HG02798 (cell line): ENCODE measurements at regions not wholly inside any gene's neighbourhood (a gene's known extent, or its start where the extent isn't known, plus 50 kb on each side); places are given as distances from the start of the nearest gene placed in this dataset.

Experiments
- ATAC-seq: cut with Tn5 transposase; IDR thresholded peaks from one replicate; pipeline ENCODE4 v1.9.1; 2021; ENCODE audit warnings: mild to moderate bottlenecking; ENCODE audit not compliant: unreplicated experiment, poor library complexity

- ATAC-seq: no peak
Observed at GRCh38 chr11:31912808-31913207, 101.7 kb upstream of the PAX6 start.

- ATAC-seq: no peak
Observed at GRCh38 chr11:31910950-31911576, 99.9 kb upstream of the PAX6 start.

- ATAC-seq: no peak
Observed at GRCh38 chr11:31903225-31904074, 92.3 kb upstream of the PAX6 start.

DNA sequence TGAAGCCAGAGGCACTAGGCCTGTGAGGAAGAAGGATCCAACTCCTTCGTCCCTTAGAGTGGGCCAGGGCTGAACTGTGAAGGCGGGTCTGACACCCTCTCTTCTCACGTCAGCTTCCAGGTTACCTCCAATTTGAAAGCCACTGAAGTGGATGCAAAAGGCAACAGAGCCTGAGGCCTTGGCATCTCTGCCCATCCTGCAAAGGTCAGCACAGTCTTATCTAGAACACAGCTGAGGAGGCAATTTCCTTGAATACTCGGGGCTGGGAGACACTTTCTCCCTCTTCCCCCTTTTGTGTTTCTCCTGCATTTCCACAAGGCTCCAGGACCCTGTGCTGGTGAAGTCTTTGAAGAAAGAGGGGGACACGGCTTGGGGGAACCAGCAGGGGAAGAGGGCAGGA lies 91.6 kb upstream of the PAX6 start:
- no peak for ATAC-seq

DNA sequence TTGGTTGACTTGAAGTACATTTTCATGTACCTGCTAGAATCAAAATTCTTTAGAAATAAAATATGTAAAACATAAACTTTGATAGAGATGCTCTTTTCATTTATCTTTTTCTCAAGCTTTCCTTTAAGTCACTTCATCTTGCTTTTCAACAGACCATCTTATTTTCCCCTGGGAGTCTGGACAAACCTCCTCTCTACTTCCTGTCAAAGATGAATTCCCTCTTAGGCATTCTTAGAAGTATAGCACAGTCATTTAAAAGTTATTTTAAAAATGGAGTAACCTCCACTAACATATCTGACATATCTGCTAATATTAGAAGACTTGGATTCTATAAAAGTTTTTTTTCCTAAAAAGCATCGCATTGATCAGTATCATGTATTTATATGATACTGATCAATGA lies 84.8 kb upstream of the PAX6 start:
- ATAC-seq: no peak

GRCh38 chr11:31887180-31887579 lies 76.1 kb upstream of the PAX6 start:
- no peak for ATAC-seq

DNA sequence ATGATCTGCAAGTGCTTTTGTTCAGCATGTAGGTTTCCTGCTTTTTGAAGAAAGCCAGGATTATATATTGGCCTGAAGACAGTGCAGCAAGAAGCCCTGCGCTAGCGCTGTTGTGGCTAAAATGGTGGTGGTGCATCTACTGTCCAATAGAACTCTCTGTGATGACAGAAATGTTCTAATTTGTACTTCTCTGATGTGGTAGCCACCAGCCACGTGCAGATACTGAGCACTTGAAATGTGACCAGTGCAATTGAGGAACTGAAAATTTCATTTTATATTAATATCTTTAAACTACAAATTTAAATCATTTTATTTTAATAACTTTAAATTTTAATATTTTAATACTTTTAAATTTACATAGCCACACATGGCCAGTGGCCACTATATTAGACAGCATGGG lies 73.0 kb upstream of the PAX6 start:
- ATAC-seq: no peak

GRCh38 chr11:31883435-31883834 lies 72.3 kb upstream of the PAX6 start:
- no peak for ATAC-seq

GRCh38 chr11:31882951-31883392 lies 71.8 kb upstream of the PAX6 start:
- ATAC-seq: no peak

DNA sequence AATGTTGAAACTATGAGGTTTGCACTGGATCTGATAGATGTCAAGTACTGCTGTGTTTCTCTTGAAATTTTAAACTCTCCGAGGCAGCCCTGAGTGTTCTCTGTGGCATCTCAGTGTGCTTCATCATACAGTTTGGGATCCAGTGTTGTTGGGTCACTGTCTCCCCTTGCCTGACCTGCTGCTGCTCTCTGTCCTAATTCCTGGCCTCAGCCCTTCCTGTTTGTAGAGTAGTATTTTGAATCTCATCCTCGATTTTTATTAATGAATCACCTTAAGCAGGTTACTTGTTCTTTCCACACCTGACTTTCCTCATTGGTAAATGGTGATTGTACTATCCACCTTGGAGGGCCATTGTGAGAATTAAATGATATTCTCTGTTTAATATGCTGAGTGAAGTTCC lies 70.7 kb upstream of the PAX6 start:
- no peak for ATAC-seq

DNA sequence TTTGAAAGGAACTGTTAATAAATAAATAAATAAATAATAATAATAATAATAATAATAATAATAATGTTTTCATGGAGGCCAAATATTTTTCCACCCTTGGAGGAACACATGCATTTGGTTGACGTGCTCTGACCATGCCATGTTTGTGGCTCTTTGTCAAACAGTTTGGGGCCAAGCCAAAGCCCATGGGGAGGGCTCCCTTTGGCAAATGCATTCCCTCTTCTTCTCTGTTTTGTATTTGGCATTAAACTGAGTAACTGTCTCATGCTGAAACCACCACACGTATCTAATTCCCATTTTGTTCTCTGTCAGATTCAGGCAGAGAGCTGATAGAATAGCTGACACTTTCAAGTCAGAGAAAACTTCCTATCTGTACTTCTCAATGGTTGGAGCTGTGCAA lies 68.6 kb upstream of the PAX6 start:
- ATAC-seq: no peak

DNA sequence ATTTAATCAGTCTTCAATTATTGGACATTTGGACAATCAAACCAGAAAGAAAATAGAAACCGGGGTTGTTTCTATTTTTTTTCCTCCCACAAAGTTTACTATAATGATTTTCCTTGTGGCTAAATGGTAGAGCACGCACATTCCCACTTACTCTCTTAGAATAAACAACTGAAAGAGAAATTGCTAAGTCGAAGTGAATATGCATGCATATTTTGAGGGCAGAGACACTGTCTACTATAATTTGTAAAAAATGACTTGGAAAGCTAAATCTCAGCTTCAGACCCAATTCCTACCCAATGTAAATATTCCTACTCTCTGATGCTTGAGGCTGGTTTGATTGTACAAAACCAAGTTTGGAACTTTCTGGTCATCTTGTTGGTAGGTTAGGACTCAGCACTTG lies 66.7 kb upstream of the PAX6 start:
- no peak for ATAC-seq

DNA sequence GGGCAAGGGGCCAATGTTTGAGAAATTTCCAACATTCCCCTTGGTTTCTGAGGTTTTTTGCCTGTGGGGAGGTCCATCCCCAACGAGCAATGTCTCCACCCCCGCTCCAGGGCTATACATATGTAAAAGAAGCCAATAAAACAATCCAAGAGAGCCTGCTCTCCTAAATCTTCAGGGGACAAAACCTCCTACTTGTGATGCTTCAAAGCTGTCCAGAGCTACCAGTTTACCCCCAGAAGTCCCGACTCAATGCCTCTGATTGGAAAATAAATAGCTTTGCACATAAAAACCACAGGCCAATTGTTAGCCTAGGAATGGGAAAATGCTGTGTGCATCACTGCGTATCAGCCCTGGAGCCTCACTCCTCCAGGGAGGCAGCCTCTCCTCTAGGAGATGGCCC lies 66.0 kb upstream of the PAX6 start:
- no peak for ATAC-seq

GRCh38 chr11:31875866-31876560 lies 64.9 kb upstream of the PAX6 start:
- ATAC-seq: no peak

DNA sequence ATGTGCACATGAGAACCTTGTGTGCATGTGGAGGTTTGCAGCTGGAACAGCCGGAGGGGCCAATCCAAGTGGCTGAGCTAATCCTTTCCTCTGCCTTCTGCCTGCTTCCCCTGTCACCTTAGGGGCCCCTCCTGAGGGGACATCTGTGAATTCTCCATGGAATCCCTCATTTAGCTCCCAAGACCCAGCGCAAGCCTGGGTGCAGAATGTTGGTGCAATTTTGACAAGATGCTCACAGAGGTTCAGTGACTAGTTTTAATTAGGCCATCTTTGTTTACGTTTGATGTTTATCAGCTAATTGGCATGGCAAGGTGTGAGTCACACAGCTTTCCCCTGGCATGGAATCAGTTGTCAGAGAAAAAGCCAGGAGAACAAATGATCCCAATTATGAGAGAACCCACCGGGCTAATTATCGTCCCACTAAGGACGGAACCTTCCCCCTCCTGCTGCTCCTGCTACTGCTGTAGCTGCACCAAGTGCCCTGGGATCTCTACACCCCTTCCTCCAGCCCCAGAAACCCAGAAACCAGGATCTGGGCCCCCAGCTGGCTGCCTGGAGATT lies 63.6 kb upstream of the PAX6 start:
- no peak for ATAC-seq

GRCh38 chr11:31873124-31873523 lies 62.0 kb upstream of the PAX6 start:
- no peak for ATAC-seq

GRCh38 chr11:31872076-31872443 lies 60.9 kb upstream of the PAX6 start:
- ATAC-seq: no peak

GRCh38 chr11:31871310-31872075 lies 60.4 kb upstream of the PAX6 start:
- no peak for ATAC-seq

DNA sequence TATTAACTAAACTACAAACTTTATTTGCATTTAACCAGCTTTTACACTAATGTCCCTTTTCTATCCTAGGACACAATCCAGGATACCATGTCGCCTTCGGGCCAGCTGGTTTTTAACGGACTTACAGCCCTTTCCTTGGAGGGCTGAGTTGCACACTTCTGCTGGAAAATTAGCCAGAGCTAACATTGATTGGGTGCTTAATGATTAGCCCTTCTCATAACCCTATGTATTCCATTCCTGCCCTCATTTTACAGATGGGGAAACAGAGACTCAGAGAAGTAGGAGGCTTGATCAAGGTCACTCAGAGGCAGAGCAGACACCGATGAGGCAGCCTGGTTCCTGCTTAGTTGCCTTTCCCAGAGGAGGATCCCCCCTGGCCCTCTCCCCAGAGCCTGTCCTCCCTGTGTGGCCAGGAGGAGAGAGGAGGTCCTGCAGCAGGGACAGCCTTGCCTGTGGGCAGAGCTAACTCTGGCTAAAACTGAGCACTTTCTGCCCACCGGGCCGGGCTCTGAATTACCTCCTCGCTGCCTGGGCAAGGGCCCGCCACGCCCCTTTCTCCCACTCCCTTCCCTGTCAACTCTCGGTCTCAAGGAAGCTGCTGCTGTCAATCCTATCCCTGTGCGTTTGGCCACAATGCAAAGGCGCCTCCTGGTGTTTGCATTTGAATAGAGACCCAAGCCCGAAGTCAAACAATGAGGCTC lies 59.6 kb upstream of the PAX6 start:
- no peak for ATAC-seq

DNA sequence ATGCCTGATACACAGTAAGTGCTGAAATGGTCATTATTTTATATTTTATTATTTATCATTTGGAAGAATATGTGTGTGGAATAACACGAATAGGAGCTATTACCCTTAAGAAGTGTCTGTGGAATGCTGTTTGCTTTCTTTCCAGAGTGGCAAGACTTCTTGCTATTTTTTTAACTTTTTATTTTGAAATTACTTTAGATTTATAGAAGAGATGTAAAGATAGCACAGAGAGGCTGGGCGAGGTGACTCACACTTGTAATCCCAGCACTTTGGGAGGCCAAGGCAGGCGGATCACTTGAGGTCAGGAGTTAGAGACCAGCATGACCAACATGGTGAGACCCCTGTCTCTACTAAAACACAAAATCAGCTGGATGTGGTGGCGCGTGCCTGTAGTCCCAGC lies 58.9 kb upstream of the PAX6 start:
- ATAC-seq: no peak
